Fibroblast of the aortic adventitia (primary cell): ENCODE measurements at regions not wholly inside any gene's neighbourhood (a gene's known extent, or its start where the extent isn't known, plus 50 kb on each side); places are given as distances from the start of the nearest gene placed in this dataset.

ENCODE experiments used
- DNase-seq: peaks from one replicate; pipeline ENCODE4 v3.0.0-alpha.2; 2010; ENCODE audit warnings: low read depth
- H3K4me3 ChIP-seq: 2 replicates; pipeline ENCODE4 v1.5.1; 2011; ENCODE audit warnings: low read depth, mild to moderate bottlenecking, control low read depth, low read length, moderate library complexity
- CTCF ChIP-seq: IDR thresholded peaks from 2 replicates; pipeline ENCODE4 v1.5.1; 2011; ENCODE audit warnings: mild to moderate bottlenecking, low read length, control low read depth, inconsistent platforms; ENCODE audit not compliant: insufficient read depth

- TF ChIP-seq CTCF, result no peak
- DNase-seq, result no peak
- no peak overlapping the region for H3K4me3 ChIP-seq
Measured at GRCh38 chr2:150781142-150781541, 293.7 kb upstream of the RND3 start.

GRCh38 chr2:150778828-150779227 is 291.4 kb upstream of the RND3 start:
- H3K4me3 ChIP-seq, result no peak overlapping the region
- DNase-seq, result peak; percentile 69
- TF ChIP-seq CTCF, result no peak

GRCh38 chr2:150769421-150769820 is 282.0 kb upstream of the RND3 start:
- DNase-seq, result no peak
- no peak overlapping the region for H3K4me3 ChIP-seq
- TF ChIP-seq CTCF, result no peak

GRCh38 chr2:150767991-150768746 is 280.7 kb upstream of the RND3 start:
- DNase-seq, result no peak
- no peak overlapping the region for H3K4me3 ChIP-seq
- no peak for TF ChIP-seq CTCF

GRCh38 chr2:150762571-150762970 is 275.1 kb upstream of the RND3 start:
- TF ChIP-seq CTCF, result no peak
- H3K4me3 ChIP-seq, result no peak overlapping the region
- DNase-seq, result no peak

GRCh38 chr2:150759531-150759930 is 272.1 kb upstream of the RND3 start:
- no peak for DNase-seq
- TF ChIP-seq CTCF, result no peak
- H3K4me3 ChIP-seq, result no peak overlapping the region

GRCh38 chr2:150759106-150759505 is 271.6 kb upstream of the RND3 start:
- no peak for DNase-seq
- TF ChIP-seq CTCF, result no peak
- no peak overlapping the region for H3K4me3 ChIP-seq
